NOMO-1 treated with dmso at 0.1 percent for 144 hours (cell line): ENCODE measurements at regions not wholly inside any gene's neighbourhood (a gene's known extent, or its start where the extent isn't known, plus 50 kb on each side); places are given as distances from the start of the nearest gene placed in this dataset.
"Not testable (repeated sequence)": the region's sequence is repeated elsewhere in the genome, so short reads cannot be mapped to it uniquely, and the experiment has no call there.

Source experiments
- DNase-seq: peaks from one replicate; lab custom pipeline; 2025; ENCODE audit not compliant: unreplicated experiment; lab: John Stamatoyannopoulos, UW

- DNase-seq = no peak
Observed at GRCh38 chr3:10733297-10733696, 82.7 kb upstream of the SLC6A11 start.

DNA sequence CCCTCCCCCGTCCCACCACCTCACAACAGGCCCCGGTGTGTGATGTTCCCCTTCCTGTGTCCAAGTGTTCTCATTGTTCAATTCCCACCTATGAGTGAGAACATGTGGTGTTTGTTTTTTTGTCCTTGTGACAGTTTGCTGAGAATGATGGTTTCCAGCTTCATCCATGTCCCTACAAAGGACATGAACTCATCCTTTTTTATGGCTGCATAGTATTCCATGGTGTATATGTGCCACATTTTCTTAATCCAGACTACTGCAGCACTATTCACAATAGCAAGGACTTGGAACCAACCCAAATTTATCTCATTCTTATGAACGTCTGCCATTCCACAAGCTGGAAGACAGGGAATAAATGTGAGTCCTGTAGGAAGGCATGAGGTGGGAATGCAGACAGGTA lies 79.6 kb upstream of the SLC6A11 start:
- DNase-seq = not testable (repeated sequence)

DNA sequence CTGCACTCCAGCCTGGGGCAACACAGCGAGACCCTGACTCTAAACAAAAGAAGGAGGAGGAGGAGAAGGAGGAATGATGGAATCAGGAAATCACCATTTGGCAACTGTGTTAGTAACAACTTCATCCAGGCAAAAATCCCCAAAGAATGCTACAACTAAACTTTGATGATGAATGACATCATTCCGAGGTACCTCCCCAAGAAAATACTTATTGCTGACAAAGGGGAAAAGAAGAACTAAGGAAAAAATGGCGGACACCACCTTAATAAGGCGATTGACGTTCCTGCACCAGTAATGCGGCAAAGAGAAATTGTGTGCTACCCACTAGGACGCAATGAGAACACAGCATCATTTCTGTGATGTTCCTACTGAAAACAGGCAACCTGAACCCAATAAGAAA lies 78.2 kb upstream of the SLC6A11 start:
- DNase-seq = no peak

- DNase-seq = peak; percentile 65
Observed at GRCh38 chr3:10738688-10739372, 77.2 kb upstream of the SLC6A11 start.

DNA sequence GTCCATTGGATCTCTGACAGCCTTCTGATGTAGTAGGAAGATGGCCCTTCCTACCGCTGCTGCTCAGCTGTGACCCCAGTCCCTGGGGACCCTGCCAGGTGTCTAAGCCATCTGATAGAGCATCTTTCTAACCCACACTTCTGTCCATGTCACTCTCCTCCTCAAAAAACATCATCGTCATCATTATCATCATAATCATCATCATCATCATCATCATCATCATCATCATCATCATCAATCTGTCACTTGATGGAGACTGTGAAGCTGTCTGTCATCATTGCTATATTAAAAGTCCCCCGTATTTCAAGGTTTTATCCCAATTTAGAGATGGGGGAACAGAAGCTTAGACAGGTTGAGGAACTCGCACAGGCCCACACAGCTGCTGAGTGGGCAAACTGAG lies 75.1 kb upstream of the SLC6A11 start:
- no peak for DNase-seq

- no peak for DNase-seq
Observed at GRCh38 chr3:10741891-10742671, 73.9 kb upstream of the SLC6A11 start.

- no peak for DNase-seq
Observed at GRCh38 chr3:10743366-10744097, 72.5 kb upstream of the SLC6A11 start.

DNA sequence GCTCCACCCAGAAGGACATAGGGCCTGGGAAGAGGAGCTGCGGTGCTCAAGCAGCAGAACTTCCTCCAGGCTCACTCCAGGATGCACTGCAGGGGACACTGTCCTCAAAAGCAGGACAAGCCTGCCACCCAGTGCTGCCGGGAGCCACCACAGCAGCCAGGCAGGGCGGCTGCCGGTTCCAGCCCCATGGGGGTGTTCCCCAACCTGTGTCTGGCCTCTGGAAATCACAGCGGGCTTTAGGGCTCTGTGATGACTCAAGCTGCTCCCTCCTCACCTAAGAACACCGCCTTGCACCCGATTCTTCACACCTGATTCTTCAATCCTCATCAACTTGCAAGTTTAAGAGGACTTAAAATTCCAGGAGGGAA lies 71.9 kb upstream of the SLC6A11 start:
- no peak for DNase-seq

- no peak for DNase-seq
Observed at GRCh38 chr3:10745392-10745791, 70.6 kb upstream of the SLC6A11 start.

- no peak for DNase-seq
Observed at GRCh38 chr3:10746001-10746400, 70.0 kb upstream of the SLC6A11 start.

- no peak for DNase-seq
Observed at GRCh38 chr3:10746684-10747083, 69.3 kb upstream of the SLC6A11 start.

DNA sequence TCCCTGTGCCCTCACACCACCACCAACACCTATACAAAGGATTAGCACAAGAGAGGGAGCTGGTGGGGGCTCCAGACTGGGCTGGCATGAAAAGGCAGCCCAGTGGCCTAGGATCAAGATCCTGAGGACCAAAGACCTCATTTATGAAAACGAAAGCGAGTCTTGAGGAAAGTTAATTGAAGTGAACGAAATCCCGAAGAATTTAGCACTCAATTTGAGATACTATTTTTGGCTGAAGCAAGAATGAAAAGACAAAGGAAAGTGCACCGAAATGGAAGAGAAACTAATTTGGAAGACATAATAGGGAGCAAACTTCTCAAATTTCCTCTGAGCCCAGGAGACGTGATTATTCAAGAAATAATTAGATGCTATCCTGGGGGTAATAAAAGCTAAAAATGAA lies 68.7 kb upstream of the SLC6A11 start:
- no peak for DNase-seq

DNA sequence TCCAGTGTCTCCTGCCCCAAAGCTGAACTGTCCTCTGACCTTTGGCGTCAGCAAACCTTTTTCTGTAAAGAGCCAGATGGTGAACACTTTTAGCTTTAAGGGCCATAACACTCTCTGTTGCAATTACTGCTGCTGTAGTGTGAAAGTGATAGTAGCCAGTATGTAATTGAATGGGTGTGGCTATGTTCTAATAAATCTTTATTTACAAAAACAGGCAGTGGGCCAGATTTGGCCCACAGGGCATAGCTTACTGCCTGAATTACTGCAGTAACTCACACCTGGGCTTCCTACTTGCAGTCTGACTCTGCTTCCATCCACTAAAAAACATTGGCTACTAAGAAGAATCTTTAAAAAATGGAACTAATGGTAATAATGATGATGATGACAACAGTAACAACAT lies 68.0 kb upstream of the SLC6A11 start:
- DNase-seq = no peak

DNA sequence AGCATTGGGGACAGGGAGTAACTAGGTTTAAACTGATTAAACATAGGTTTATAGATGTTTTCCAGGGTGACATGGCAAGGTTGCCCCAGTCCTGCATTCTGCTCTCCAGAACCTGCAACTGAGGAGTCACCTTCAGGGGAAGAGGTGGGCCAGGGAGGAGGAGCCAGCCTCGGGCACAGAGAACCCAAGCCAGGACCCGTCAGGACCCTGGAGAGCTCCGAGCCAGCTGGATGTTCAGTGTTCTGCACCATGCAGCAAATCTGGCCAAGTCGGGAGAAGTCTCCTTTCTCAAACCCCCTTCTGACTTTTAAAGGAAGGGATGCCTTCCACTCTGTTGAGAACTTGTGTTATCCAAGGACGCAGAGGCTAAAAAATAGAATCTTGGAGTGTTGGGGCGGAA lies 62.1 kb upstream of the SLC6A11 start:
- DNase-seq = no peak

- DNase-seq = no peak
Observed at GRCh38 chr3:10756546-10756945, 59.5 kb upstream of the SLC6A11 start.

- no peak for DNase-seq
Observed at GRCh38 chr3:10757021-10757820, 58.8 kb upstream of the SLC6A11 start.

GRCh38 chr3:10757821-10758130 lies 58.3 kb upstream of the SLC6A11 start:
- no peak for DNase-seq

DNA sequence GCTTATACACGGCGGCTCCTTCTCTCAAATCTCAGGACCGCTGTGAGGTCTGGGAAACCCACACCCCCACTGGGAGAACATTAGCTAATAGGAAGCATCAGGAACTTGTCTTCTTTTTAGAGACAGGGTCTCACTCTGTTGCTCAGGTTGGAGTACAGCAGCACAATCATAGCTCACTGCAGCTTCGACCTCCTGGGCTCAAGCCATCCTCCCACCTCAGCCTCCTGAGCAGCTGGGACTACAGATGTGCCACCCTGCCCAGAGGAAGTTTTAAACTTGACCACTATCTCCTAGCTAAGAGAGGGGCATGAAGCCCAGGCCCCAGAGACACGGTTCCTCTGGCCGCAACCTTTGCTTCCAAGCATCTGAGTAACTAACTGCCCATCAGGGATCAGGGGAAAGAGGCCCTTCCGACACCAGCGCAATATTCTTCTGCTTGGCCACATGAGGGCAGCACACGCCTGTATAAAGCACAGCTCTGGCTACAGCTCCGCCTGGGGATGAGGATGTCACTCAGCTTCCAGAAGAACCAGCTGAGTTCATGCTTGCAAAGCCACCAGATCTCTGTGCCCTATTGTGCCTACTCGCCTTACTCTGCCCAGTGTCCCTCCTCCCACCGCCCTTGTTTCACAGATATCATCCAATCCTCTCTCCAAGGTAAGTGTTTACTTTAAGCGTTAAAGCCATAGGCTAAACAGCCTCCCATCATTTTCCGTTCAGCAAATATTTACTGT lies 57.6 kb upstream of the SLC6A11 start:
- DNase-seq = peak; percentile 35

DNA sequence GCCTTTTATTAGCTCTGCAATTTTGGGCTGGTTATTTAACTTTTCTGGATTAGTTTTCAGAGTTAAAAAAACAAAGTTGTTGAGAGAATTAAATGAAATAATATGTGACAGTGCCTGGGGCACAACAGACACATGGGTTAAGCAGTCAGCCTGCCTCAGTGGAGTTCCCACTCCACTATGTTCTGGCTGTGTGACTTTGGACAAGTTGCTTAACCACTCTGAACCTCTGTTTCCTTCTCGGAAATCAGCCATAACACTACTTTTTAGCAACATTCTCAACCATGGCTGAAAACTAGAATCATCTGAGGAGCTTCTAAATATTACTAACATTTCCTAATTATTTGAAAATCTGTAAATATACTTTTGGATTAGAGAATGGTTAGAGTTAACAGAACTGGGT lies 56.5 kb upstream of the SLC6A11 start:
- no peak for DNase-seq

GRCh38 chr3:10760199-10760598 lies 55.8 kb upstream of the SLC6A11 start:
- no peak for DNase-seq

DNA sequence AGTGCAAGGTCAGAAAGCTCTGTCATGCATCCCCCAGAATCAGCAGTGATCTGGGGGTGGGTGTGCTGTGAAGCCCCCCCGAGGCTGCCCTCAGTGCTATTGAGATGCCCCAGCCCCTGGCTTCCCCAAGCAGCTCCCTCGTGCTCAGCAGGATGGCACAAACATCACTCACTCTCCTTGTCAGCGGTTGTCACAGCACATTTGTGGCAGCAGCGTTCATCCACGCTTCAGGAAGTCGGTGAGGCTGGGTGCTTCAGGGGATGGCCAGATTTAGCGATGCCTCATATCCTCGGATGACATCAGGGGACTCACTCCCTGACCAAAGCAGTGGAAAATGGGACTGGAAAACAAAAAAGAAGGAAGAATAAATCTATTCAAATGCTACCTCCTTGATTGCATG lies 54.4 kb upstream of the SLC6A11 start:
- DNase-seq = no peak
